Dermis blood vessel endothelial cell (primary cell): ENCODE measurements at regions not wholly inside any gene's neighbourhood (a gene's known extent, or its start where the extent isn't known, plus 50 kb on each side); places are given as distances from the start of the nearest gene placed in this dataset.
A peak's percentile ranks its signal among the peaks of the same experiment; 100 is the strongest.

Experiments used
- DNase-seq: peaks from one replicate; pipeline ENCODE4 v3.0.0; 2010

- no peak for DNase-seq
Measured at GRCh38 chr12:13376610-13377373, 180.3 kb downstream of the EMP1 start.

DNA sequence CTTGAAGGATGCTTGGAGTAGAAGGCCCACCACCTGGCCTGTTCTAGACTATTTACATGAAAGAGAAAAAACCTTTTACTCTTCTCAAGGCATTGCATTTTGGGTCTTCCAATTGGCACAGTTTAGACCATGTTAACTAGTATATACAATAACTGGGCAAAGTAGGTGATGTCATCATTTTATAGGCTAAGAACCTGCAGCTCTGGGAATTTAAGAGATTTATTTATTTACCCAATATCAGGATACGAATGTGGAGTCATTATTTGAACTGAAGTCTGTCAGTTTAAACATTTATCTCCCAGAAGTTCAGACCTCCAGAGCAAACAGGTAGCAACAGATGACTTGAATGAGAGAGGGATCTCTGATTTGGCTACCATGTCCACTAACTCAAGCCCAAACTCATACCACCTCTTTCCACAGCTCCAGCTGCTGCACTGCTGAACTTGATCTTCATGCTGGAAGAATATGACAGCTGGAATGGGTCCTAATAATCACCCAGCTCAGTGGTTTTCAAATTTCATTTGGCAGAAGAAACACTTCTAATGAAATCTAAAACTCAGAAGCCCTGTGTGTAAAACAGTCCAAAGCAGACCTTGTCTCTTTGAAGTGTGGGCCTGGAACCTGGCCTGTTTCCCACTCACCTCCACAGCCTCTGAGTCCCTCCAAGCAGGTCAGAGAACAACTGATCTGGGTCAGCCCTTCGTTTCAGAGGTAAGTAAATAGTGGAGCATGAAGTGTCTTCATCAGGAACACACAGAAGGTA is 179.2 kb downstream of the EMP1 start:
- no peak for DNase-seq

- no peak for DNase-seq
Measured at GRCh38 chr12:13374793-13375192, 178.3 kb downstream of the EMP1 start.

DNA sequence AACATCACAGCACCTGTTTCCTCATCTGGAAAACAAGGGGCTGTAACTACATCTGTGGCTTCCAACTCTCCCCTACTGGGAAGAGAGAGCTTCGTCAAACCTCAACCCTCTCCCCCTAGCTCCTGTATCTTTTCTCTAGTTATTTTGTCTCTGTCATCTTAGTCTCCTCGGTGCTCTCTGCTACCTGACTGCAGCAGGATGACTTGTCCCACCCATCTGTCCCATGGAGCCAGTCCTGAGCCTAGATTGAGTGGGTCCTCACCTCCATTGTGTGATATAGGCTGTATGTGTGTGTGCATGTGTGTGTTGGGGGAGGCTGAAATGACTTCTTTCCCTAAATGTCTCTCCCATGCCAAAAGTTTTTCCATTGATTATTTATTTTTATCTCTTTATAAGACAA is 177.3 kb downstream of the EMP1 start:
- no peak for DNase-seq

- no peak for DNase-seq
Measured at GRCh38 chr12:13373131-13373530, 176.6 kb downstream of the EMP1 start.

GRCh38 chr12:13372386-13372785 is 175.9 kb downstream of the EMP1 start:
- no peak for DNase-seq

DNA sequence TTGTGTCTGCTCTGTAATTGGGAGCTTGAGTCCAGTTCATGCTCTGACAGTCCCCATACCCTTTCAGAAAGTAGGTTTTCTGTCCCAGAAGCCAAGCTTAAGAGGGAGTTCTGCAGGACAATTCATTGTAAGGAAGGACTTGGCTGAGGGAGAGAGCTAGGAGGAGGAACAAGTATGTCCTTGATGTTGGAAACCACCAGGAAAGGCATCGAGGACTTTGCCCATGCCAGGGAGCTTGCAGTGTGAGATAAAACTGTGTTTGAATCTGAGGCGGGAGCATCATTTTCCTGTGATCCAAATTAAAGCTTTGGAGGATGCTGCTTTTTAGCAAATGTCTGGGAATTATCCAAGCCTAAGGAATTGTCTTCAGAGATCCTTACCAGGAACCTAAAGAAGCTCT is 175.3 kb downstream of the EMP1 start:
- no peak for DNase-seq

GRCh38 chr12:13371367-13371766 is 174.8 kb downstream of the EMP1 start:
- no peak for DNase-seq

GRCh38 chr12:13369474-13370056 is 173.0 kb downstream of the EMP1 start:
- DNase-seq: no peak

DNA sequence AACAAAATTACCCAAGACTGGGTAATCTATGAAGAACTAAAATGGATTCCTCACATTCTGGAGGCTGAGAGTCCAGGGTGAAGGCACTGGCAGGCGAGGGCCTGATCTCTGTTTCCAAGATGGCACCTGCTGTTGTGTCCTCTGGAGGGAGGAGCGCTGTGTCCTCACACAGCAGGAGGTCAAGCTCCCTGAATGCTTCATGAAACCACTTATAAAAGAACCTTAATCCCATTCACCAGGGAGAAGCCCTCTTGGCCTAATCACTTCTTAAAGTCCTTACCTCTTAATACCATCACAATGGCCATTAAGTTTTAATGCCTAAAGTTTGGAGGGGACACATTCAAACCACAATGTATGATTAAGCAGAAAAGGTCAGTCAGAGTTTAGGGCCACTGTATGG is 172.4 kb downstream of the EMP1 start:
- DNase-seq: no peak

GRCh38 chr12:13368431-13368830 is 171.9 kb downstream of the EMP1 start:
- no peak for DNase-seq

DNA sequence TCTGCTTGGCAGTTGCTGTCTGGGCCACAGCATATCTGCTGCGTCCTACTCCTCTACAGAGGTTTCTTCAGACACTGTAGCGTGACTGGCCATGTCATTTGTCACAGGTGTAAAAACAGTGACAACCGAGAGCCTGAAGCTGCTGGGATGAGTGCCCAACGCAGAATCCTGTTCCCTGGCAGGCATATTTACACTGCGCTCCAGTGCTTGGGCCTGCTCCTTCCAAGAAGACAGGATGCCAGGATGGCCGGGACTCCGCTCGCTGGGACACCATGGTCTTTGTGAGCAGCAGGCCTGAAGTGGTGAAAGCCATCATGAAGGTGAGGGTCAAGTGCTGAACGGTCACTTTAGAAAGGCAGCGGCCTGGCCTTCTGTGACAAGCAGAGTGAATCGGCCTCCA is 171.4 kb downstream of the EMP1 start:
- no peak for DNase-seq

- DNase-seq: no peak
Measured at GRCh38 chr12:13365748-13366366, 169.3 kb downstream of the EMP1 start.

DNA sequence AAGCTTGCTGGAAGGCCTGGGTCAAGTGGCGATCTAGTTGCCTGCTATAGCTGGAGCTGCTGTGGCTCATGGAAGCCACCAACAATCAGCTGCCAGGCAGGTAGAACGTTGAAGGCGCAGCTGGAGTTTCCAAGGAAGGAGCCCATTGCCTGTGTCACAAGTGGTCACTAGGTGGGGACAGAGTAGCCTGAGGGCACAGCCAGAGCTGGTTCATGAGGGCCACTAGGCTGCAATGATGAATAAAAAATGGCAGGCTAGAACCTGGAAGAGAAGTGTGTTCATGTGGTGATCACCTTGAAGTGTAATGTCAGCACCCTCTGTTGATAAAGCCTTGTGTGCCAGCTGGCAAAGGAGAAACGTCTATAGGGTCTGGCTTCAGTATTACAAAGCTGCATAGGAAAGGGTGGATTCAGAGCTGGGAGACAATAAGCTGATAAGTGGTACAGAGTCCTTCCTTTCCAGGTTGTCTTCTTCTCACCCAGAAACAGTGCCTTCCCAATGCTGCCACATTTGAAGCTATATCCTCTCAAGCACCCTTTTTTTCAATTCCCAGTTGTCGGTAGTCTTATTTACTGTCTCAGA is 165.8 kb downstream of the EMP1 start:
- DNase-seq: peak; percentile 71

DNA sequence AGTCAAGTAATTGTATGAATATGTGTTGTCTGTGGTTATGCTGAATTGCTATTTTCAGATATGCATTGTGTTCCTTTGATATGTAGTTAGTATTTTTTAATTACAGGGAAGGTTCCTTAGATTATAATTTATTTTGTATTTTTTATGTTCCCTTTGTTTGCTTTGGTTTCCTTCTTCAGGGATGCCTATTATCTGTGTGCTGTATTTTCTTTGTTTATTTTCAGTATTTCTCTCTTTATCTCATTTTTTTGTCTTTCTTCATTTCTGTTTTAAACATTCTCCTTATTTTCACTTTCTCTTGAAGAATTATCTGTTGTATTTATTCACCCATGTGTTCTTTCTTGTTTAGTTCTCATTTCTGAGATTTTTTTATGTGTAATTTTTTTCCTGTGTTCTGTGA is 163.1 kb downstream of the EMP1 start:
- DNase-seq: no peak

DNA sequence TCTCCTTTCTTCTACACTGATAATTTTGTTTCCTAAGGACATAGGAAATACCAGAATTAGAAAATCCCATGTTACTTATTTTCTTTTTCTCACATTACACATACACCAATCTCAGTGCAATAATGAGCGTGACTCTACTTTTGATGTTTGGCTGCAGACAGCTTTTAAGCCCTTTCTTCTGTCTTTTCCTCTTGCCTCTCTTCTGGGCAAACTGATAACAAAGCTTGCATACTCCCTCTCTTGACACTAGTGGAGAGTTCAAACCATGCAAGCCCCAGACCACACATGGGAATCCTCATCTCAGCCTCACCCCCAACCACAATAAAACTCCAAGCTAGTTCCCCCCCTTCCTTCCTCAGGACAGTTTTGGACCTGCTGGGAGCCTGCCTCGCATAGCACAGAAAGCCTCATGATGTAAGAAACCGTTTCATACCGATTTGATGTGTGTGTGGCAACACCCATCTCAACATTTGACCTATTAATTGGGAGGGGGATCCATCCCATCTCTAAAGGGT is 161.9 kb downstream of the EMP1 start:
- DNase-seq: no peak

GRCh38 chr12:13350946-13351345 is 154.4 kb downstream of the EMP1 start:
- no peak for DNase-seq

- no peak for DNase-seq
Measured at GRCh38 chr12:13350381-13350780, 153.9 kb downstream of the EMP1 start.

- DNase-seq: no peak
Measured at GRCh38 chr12:13348464-13348863, 151.9 kb downstream of the EMP1 start.

GRCh38 chr12:13347241-13348043 is 150.9 kb downstream of the EMP1 start:
- no peak for DNase-seq

DNA sequence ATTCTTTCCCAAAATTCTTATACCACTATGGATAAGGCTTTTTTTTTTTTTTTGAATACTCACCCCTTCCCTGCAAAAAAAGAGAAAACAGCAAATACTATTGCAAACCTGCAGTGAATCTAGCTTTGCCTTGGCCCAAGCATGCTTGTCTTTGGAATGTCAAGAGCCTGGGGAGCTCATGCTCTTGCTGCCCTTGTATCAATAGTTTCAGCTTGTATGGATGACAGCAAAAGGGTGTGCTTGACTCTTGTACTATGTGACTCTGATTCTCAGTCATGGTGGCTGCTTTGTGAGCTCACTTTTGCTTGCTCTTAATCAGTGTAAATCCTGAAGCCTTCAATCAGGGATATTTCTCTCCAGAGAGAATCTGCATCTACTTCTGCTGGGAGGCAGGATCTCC is 149.2 kb downstream of the EMP1 start:
- DNase-seq: no peak

DNA sequence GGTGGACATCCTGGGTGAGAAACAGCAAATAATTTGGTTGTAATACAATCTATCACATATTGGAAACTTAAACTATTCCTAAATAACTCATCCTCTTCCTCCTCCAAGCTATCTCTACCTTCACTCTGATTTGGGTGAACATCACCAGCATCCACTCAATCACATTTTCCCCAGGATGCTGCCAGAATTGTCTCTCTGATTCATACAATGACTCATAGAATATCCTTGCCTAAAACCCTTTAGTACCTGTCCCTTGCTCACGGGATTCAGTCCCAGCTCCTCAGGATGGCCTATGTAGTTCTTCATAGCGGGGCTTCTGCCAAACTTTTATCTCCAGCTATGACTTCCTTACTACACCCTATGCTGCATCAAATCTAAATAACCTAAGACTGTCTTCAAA is 146.8 kb downstream of the EMP1 start:
- DNase-seq: no peak
